GM23338 (cell line): ENCODE measurements at regions not wholly inside any gene's neighbourhood (a gene's known extent, or its start where the extent isn't known, plus 50 kb on each side); places are given as distances from the start of the nearest gene placed in this dataset.

ENCODE experiments used
- ATAC-seq: fragments of 200-7000 bp; cut with Tn5 transposase; 3 replicates; pipeline ENCODE4 v1.9.1; 2020
- DNase-seq: peaks from one replicate; pipeline ENCODE4 v3.0.0-alpha.2; 2015; ENCODE audit warnings: low spot score
- H2AFZ ChIP-seq: fragments of 200-600 bp; sonication (generic); 2 replicates; pipeline ENCODE4 v1.8.0; 2016; ENCODE audit warnings: antibody characterized with exemption, mild to moderate bottlenecking, moderate library complexity
- H3F3A ChIP-seq: fragments of 200-600 bp; sonication (generic); replicated peaks from 2 replicates; pipeline ENCODE4 v1.8.0; 2017; ENCODE audit warnings: antibody characterized with exemption, mixed run types, low read depth
- H3K27ac ChIP-seq: fragments of 200-600 bp; sonication (generic); 2 replicates; pipeline ENCODE4 v1.6.1; 2016; ENCODE audit warnings: low read depth
- H3K27me3 ChIP-seq: fragments of 200-600 bp; sonication (generic); 2 replicates; pipeline ENCODE4 v1.8.0; 2016; ENCODE audit warnings: mild to moderate bottlenecking, mixed run types, moderate library complexity; ENCODE audit not compliant: insufficient read depth
- H3K36me3 ChIP-seq: fragments of 200-600 bp; sonication (generic); 2 replicates; pipeline ENCODE4 v1.8.0; 2016; ENCODE audit warnings: mild to moderate bottlenecking; ENCODE audit not compliant: insufficient read depth
- H3K4me1 ChIP-seq: fragments of 200-600 bp; sonication (generic); 2 replicates; pipeline ENCODE4 v1.8.0; 2016; ENCODE audit warnings: mild to moderate bottlenecking, moderate library complexity; ENCODE audit not compliant: insufficient read depth
- H3K4me2 ChIP-seq: fragments of 200-600 bp; sonication (generic); 2 replicates; pipeline ENCODE4 v1.7.1; 2017; ENCODE audit warnings: mixed run types
- H3K4me3 ChIP-seq: fragments of 200-600 bp; sonication (generic); 2 replicates; pipeline ENCODE4 v1.6.1; 2016; ENCODE audit warnings: mixed run types
- H3K79me2 ChIP-seq: fragments of 200-600 bp; sonication (generic); replicated peaks from 2 replicates; pipeline ENCODE4 v1.8.0; 2017; ENCODE audit warnings: mild to moderate bottlenecking; ENCODE audit not compliant: insufficient read depth
- H3K9me2 ChIP-seq: fragments of 200-600 bp; sonication (generic); 2 replicates; pipeline ENCODE4 v1.8.0; 2017; ENCODE audit not compliant: insufficient read depth
- H4K20me1 ChIP-seq: fragments of 200-600 bp; sonication (generic); replicated peaks from 2 replicates; pipeline ENCODE4 v1.8.0; 2017; ENCODE audit warnings: mild to moderate bottlenecking; ENCODE audit not compliant: insufficient read depth
- H3K27ac Mint-ChIP-seq: 2 replicates; pipeline ENCODE4 v1.8.0; 2020; ENCODE audit warnings: inconsistent platforms, mild to moderate bottlenecking, moderate library complexity, mixed read lengths
- H3K27me3 Mint-ChIP-seq: 3 replicates; pipeline ENCODE4 v1.8.0; 2022; ENCODE audit warnings: low read depth, mild to moderate bottlenecking, moderate library complexity, mixed read lengths, inconsistent platforms; ENCODE audit not compliant: insufficient read depth, poor library complexity
- H3K36me3 Mint-ChIP-seq: 3 replicates; pipeline ENCODE4 v1.8.0; 2021; ENCODE audit warnings: low read depth, mild to moderate bottlenecking, inconsistent platforms, moderate library complexity, mixed read lengths
- H3K4me1 Mint-ChIP-seq: 3 replicates; pipeline ENCODE4 v1.8.0; 2020; ENCODE audit warnings: mild to moderate bottlenecking, inconsistent platforms, mixed read lengths
- H3K4me3 Mint-ChIP-seq: 3 replicates; pipeline ENCODE4 v1.8.0; 2021; ENCODE audit warnings: moderate library complexity, mild to moderate bottlenecking, inconsistent platforms, mixed read lengths
- H3K9me3 Mint-ChIP-seq: 3 replicates; pipeline ENCODE4 v1.8.0; 2020; ENCODE audit warnings: moderate library complexity, mild to moderate bottlenecking, inconsistent platforms, mixed read lengths
- EZH2 ChIP-seq: fragments of 200-600 bp; sonication (generic); IDR thresholded peaks from one replicate; pipeline ENCODE4 v1.8.0; 2017; ENCODE audit warnings: antibody characterized with exemption, mild to moderate bottlenecking, low read depth; ENCODE audit not compliant: unreplicated experiment
- EZH2phosphoT487 ChIP-seq: fragments of 200-600 bp; sonication (generic); IDR thresholded peaks from one replicate; pipeline ENCODE4 v1.8.1; 2018; ENCODE audit warnings: antibody characterized with exemption; ENCODE audit not compliant: unreplicated experiment
- POLR2AphosphoS5 ChIP-seq: IDR thresholded peaks from 2 replicates; pipeline ENCODE4 v1.6.1; 2016; ENCODE audit warnings: antibody characterized with exemption, low read depth
- STAT1 ChIP-seq: IDR thresholded peaks from one replicate; pipeline ENCODE4 v1.6.1; 2016; ENCODE audit warnings: antibody characterized with exemption; ENCODE audit not compliant: unreplicated experiment
- ZNF331 ChIP-seq: fragments of 250-450 bp; sonication (Bioruptor Pico); IDR thresholded peaks from 2 replicates; pipeline ENCODE4 v1.5.0; 2020; ENCODE audit warnings: low read depth, mild to moderate bottlenecking, moderate library complexity
- TF ChIP-seq, protein P1 (sequence below): IDR thresholded peaks from one replicate; pipeline ENCODE4 v1.6.1; 2018; ENCODE audit warnings: antibody characterized with exemption; ENCODE audit not compliant: unreplicated experiment
- TF ChIP-seq, protein P2 (sequence below): fragments of 250-450 bp; sonication (Bioruptor Pico); IDR thresholded peaks from 2 replicates; pipeline ENCODE4 v1.5.0; 2020; ENCODE audit warnings: mild to moderate bottlenecking, moderate library complexity
- TF ChIP-seq, protein P3 (sequence below): IDR thresholded peaks from 2 replicates; pipeline ENCODE4 v1.6.1; 2016; ENCODE audit warnings: antibody characterized with exemption
- TF ChIP-seq, protein P4 (sequence below), 2 experiments: fragments of 200-600 bp in 1 of 2; sonication (generic) in 1 of 2; conservative IDR thresholded peaks; 2 replicates each; pipeline versions ENCODE4 v1.5.1 to v1.6.1; 2016 to 2017; ENCODE audit warnings: antibody characterized with exemption in 2 of 2, low read depth in 2 of 2, mild to moderate bottlenecking in 2 of 2, moderate library complexity in 1 of 2

DNA sequence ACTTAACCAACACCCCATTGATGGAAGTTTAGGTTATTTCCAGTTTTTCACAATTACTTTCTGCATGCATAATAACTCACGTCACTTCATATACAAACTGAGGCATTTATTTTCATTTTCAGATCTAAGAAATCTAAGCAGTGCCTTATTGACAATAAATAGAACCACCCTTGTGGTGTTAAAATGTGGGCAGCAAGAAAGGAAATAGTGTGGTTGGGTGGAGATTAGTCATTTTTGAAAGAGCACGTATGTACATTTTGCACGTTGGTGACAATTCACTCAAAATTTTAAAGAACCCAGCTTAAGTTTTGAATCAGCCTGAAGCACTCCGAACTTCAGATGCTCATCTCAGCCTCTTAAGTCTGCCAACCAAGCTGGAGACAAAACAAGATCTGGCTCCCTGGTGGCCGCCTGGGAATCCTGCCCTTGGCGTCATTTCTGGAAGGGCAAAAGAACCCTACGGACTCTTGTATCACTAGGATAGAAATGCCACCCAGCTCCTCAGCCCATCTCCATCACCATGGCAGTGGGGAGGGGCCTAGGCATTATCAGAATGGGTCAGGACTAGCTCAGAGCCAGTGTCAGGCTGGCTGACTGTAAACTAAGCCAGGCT is 89.5 kb upstream of the BCL2L14 start:
- no peaks in the 10 kb centered on the region for H3K79me2 ChIP-seq
- DNase-seq (no peak), ATAC-seq (no peak)
- H3K4me1 ChIP-seq, result no peaks in the 10 kb centered on the region
- no peaks in the 10 kb centered on the region for H3F3A ChIP-seq
- H3K27ac Mint-ChIP-seq, result no peak overlapping the region
- no peaks in the 10 kb centered on the region for H3K4me1 Mint-ChIP-seq
- no peak overlapping the region for H3K4me3 Mint-ChIP-seq
- H3K27me3 ChIP-seq, result no peaks in the 10 kb centered on the region
- H3K36me3 ChIP-seq, result no peaks in the 10 kb centered on the region
- H2AFZ ChIP-seq, result no peak overlapping the region
- no peaks in the 10 kb centered on the region for H3K9me3 Mint-ChIP-seq
- TF ChIP-seq, protein P1, sequence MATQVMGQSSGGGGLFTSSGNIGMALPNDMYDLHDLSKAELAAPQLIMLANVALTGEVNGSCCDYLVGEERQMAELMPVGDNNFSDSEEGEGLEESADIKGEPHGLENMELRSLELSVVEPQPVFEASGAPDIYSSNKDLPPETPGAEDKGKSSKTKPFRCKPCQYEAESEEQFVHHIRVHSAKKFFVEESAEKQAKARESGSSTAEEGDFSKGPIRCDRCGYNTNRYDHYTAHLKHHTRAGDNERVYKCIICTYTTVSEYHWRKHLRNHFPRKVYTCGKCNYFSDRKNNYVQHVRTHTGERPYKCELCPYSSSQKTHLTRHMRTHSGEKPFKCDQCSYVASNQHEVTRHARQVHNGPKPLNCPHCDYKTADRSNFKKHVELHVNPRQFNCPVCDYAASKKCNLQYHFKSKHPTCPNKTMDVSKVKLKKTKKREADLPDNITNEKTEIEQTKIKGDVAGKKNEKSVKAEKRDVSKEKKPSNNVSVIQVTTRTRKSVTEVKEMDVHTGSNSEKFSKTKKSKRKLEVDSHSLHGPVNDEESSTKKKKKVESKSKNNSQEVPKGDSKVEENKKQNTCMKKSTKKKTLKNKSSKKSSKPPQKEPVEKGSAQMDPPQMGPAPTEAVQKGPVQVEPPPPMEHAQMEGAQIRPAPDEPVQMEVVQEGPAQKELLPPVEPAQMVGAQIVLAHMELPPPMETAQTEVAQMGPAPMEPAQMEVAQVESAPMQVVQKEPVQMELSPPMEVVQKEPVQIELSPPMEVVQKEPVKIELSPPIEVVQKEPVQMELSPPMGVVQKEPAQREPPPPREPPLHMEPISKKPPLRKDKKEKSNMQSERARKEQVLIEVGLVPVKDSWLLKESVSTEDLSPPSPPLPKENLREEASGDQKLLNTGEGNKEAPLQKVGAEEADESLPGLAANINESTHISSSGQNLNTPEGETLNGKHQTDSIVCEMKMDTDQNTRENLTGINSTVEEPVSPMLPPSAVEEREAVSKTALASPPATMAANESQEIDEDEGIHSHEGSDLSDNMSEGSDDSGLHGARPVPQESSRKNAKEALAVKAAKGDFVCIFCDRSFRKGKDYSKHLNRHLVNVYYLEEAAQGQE, result no peak
- TF ChIP-seq POLR2AphosphoS5, result no peak
- TF ChIP-seq, protein P2, sequence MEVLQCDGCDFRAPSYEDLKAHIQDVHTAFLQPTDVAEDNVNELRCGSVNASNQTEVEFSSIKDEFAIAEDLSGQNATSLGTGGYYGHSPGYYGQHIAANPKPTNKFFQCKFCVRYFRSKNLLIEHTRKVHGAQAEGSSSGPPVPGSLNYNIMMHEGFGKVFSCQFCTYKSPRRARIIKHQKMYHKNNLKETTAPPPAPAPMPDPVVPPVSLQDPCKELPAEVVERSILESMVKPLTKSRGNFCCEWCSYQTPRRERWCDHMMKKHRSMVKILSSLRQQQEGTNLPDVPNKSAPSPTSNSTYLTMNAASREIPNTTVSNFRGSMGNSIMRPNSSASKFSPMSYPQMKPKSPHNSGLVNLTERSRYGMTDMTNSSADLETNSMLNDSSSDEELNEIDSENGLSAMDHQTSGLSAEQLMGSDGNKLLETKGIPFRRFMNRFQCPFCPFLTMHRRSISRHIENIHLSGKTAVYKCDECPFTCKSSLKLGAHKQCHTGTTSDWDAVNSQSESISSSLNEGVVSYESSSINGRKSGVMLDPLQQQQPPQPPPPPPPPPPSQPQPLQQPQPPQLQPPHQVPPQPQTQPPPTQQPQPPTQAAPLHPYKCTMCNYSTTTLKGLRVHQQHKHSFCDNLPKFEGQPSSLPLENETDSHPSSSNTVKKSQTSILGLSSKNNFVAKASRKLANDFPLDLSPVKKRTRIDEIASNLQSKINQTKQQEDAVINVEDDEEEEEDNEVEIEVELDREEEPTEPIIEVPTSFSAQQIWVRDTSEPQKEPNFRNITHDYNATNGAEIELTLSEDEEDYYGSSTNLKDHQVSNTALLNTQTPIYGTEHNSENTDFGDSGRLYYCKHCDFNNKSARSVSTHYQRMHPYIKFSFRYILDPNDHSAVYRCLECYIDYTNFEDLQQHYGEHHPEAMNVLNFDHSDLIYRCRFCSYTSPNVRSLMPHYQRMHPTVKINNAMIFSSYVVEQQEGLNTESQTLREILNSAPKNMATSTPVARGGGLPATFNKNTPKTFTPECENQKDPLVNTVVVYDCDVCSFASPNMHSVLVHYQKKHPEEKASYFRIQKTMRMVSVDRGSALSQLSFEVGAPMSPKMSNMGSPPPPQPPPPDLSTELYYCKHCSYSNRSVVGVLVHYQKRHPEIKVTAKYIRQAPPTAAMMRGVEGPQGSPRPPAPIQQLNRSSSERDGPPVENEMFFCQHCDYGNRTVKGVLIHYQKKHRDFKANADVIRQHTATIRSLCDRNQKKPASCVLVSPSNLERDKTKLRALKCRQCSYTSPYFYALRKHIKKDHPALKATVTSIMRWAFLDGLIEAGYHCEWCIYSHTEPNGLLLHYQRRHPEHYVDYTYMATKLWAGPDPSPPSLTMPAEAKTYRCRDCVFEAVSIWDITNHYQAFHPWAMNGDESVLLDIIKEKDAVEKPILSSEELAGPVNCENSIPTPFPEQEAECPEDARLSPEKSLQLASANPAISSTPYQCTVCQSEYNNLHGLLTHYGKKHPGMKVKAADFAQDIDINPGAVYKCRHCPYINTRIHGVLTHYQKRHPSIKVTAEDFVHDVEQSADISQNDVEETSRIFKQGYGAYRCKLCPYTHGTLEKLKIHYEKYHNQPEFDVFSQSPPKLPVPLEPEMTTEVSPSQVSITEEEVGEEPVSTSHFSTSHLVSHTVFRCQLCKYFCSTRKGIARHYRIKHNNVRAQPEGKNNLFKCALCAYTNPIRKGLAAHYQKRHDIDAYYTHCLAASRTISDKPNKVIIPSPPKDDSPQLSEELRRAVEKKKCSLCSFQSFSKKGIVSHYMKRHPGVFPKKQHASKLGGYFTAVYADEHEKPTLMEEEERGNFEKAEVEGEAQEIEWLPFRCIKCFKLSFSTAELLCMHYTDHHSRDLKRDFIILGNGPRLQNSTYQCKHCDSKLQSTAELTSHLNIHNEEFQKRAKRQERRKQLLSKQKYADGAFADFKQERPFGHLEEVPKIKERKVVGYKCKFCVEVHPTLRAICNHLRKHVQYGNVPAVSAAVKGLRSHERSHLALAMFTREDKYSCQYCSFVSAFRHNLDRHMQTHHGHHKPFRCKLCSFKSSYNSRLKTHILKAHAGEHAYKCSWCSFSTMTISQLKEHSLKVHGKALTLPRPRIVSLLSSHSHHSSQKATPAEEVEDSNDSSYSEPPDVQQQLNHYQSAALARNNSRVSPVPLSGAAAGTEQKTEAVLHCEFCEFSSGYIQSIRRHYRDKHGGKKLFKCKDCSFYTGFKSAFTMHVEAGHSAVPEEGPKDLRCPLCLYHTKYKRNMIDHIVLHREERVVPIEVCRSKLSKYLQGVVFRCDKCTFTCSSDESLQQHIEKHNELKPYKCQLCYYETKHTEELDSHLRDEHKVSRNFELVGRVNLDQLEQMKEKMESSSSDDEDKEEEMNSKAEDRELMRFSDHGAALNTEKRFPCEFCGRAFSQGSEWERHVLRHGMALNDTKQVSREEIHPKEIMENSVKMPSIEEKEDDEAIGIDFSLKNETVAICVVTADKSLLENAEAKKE (CRISPR knock-in tag), result no peak
- TF ChIP-seq, protein P3, sequence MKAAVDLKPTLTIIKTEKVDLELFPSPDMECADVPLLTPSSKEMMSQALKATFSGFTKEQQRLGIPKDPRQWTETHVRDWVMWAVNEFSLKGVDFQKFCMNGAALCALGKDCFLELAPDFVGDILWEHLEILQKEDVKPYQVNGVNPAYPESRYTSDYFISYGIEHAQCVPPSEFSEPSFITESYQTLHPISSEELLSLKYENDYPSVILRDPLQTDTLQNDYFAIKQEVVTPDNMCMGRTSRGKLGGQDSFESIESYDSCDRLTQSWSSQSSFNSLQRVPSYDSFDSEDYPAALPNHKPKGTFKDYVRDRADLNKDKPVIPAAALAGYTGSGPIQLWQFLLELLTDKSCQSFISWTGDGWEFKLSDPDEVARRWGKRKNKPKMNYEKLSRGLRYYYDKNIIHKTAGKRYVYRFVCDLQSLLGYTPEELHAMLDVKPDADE, result no peak
- TF ChIP-seq EZH2phosphoT487, result no peak
- no peak for TF ChIP-seq EZH2
- TF ChIP-seq STAT1, result no peak
- TF ChIP-seq ZNF331 (CRISPR knock-in tag), result no peak
- TF ChIP-seq, protein P4, sequence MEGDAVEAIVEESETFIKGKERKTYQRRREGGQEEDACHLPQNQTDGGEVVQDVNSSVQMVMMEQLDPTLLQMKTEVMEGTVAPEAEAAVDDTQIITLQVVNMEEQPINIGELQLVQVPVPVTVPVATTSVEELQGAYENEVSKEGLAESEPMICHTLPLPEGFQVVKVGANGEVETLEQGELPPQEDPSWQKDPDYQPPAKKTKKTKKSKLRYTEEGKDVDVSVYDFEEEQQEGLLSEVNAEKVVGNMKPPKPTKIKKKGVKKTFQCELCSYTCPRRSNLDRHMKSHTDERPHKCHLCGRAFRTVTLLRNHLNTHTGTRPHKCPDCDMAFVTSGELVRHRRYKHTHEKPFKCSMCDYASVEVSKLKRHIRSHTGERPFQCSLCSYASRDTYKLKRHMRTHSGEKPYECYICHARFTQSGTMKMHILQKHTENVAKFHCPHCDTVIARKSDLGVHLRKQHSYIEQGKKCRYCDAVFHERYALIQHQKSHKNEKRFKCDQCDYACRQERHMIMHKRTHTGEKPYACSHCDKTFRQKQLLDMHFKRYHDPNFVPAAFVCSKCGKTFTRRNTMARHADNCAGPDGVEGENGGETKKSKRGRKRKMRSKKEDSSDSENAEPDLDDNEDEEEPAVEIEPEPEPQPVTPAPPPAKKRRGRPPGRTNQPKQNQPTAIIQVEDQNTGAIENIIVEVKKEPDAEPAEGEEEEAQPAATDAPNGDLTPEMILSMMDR (conservative IDR thresholded peaks at IDR 0.05; ENCODE audit: low read depth in 2 of 2), result no peak
- H3K27me3 Mint-ChIP-seq, result no peaks in the 10 kb centered on the region
- no peaks in the 10 kb centered on the region for H4K20me1 ChIP-seq
- no peak overlapping the region for H3K4me3 ChIP-seq
- H3K36me3 Mint-ChIP-seq, result no peaks in the 10 kb centered on the region
- H3K4me2 ChIP-seq, result no peak overlapping the region
- H3K27ac ChIP-seq, result no peak overlapping the region
- H3K9me2 ChIP-seq, result 0 out of 2 replicates have a peak, but pooled peaks cover 11% of the 10 kb centered on the region
